ENCODE measurements at regions not wholly inside any gene's neighbourhood (a gene's known extent, or its start where the extent isn't known, plus 50 kb on each side); places are given as distances from the start of the nearest gene placed in this dataset.

- TF ChIP-seq, protein P1, sequence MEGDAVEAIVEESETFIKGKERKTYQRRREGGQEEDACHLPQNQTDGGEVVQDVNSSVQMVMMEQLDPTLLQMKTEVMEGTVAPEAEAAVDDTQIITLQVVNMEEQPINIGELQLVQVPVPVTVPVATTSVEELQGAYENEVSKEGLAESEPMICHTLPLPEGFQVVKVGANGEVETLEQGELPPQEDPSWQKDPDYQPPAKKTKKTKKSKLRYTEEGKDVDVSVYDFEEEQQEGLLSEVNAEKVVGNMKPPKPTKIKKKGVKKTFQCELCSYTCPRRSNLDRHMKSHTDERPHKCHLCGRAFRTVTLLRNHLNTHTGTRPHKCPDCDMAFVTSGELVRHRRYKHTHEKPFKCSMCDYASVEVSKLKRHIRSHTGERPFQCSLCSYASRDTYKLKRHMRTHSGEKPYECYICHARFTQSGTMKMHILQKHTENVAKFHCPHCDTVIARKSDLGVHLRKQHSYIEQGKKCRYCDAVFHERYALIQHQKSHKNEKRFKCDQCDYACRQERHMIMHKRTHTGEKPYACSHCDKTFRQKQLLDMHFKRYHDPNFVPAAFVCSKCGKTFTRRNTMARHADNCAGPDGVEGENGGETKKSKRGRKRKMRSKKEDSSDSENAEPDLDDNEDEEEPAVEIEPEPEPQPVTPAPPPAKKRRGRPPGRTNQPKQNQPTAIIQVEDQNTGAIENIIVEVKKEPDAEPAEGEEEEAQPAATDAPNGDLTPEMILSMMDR (conservative IDR thresholded peaks at IDR 0.05; ENCODE audit: low read length) = no peak
Observed at GRCh38 chr3:115563984-115564383, 59.3 kb upstream of the GAP43 start.

DNA sequence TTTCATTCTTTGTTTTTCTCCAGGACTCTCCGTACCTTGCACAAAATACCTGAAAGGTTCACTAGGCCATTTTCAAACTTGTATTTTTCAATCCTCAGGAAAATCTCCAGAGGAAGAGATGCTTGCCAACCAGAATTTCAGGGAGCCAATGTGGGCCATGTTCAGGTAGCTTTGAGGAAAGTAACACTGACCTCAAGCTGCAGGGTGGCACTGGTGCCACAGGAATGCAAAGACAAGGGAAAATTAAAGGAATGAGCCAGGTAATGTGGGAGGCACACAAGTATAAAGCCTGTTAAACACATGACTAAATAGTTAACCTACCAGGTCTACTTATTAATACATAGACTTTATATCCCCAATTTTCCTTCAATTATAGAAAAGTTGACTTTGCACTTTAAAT, 51.9 kb upstream of the GAP43 start:
- DNase-seq (ENCODE audit: low read depth) = no peak
- TF ChIP-seq, protein P1 (conservative IDR thresholded peaks at IDR 0.05; ENCODE audit: low read length) = no peak

More at GRCh38 chr3:115563984-115564383, 59.3 kb upstream of the GAP43 start:
- DNase-seq (ENCODE audit: low read depth) = no peak
- H3K4me3 ChIP-seq (ENCODE audit: low read length) = no peak overlapping the region

More for the DNA sequence above, 51.9 kb upstream of the GAP43 start:
- no peak overlapping the region for H3K4me3 ChIP-seq (ENCODE audit: low read length)

Data from AG10803 (cell line).